HCT116 (cell line): ENCODE measurements at regions not wholly inside any gene's neighbourhood (a gene's known extent, or its start where the extent isn't known, plus 50 kb on each side); places are given as distances from the start of the nearest gene placed in this dataset.

Experiments used
- ATAC-seq: fragments of 200-7000 bp; cut with Tn5 transposase; 2 replicates; pipeline ENCODE4 v1.9.1; 2020; ENCODE audit warnings: mild to moderate bottlenecking, moderate library complexity
- BruUV-seq: library from RNA; stranded (reverse); fragments of 400-500 nt; replicated peaks from 2 replicates; lab custom pipeline; 2021; lab: Mats Ljungman, UMichigan
- CTCF ChIA-PET: fragments of 300-600 bp; sonication (Branson Sonifier 250); formaldehyde crosslinking; loops from one replicate; lab custom pipeline; 2021; ENCODE audit warnings: antibody characterized with exemption; lab: Charles Lee
- POLR2A ChIA-PET: fragments of 300-600, 350-600 bp; sonication (Branson Sonifier 250); formaldehyde crosslinking; loops from one replicate; lab custom pipeline; 2021; ENCODE audit warnings: antibody characterized with exemption; lab: Charles Lee
- RAD21 ChIA-PET, 2 experiments: fragments of 300-600 bp; sonication (Branson Sonifier 250); formaldehyde crosslinking; loops; one replicate each; lab custom pipeline; 2023; ENCODE audit warnings: low total read pairs in 2 of 2; ENCODE audit not compliant: uncharacterized antibody in 2 of 2, unreplicated experiment in 2 of 2, low non-redundant PET in 1 of 2; lab: Charles Lee
- DNase-seq: peaks from one replicate; pipeline ENCODE4 v3.0.0-alpha.2; 2010; ENCODE audit warnings: low read depth, low spot score
- H2AFZ ChIP-seq: fragments of 200-600 bp; shearing (Covaris generic), sonication (generic); 2 replicates; pipeline ENCODE4 v1.6.1; 2017; ENCODE audit warnings: low read depth, mixed run types, mixed read lengths, antibody characterized with exemption, low read length; ENCODE audit not compliant: poor library complexity, severe bottlenecking
- H3K27ac ChIP-seq: 2 replicates; pipeline ENCODE4 v1.5.1; 2012; ENCODE audit warnings: low read depth, low read length
- H3K27me3 ChIP-seq: fragments of 200-600 bp; sonication (generic); 2 replicates; pipeline ENCODE4 v1.6.1; 2016; ENCODE audit warnings: mixed run types, low read length, mixed read lengths; ENCODE audit not compliant: insufficient read depth
- H3K36me3 ChIP-seq, 2 experiments: fragments of 200-500 bp in 1 of 2; fragments of 200-600 bp in 1 of 2; sonication (Bioruptor generic) in 1 of 2; sonication (generic) in 1 of 2; 2 replicates each; pipeline versions ENCODE4 v1.5.1 to v1.6.1; 2014 to 2016; ENCODE audit warnings: low read length in 2 of 2, inconsistent platforms in 1 of 2, mixed read lengths in 1 of 2, mixed run types in 1 of 2; ENCODE audit not compliant: insufficient read depth in 2 of 2, control insufficient read depth in 1 of 2
- H3K4me1 ChIP-seq, 2 experiments: fragments of 200-600 bp in 1 of 2; sonication (generic) in 1 of 2; 2 replicates each; pipeline versions ENCODE4 v1.5.1 to v1.6.1; 2012 to 2017; ENCODE audit warnings: low read length in 2 of 2, inconsistent platforms in 1 of 2, mild to moderate bottlenecking in 1 of 2, mixed read lengths in 1 of 2, mixed run types in 1 of 2, moderate library complexity in 1 of 2; ENCODE audit not compliant: insufficient read depth in 2 of 2, control insufficient read depth in 1 of 2
- H3K4me2 ChIP-seq: fragments of 200-600 bp; sonication (generic); 2 replicates; pipeline ENCODE4 v1.6.1; 2017; ENCODE audit warnings: mixed run types, low read length, mixed read lengths
- H3K4me3 ChIP-seq, 2 experiments: fragments of 200-600 bp in 1 of 2; sonication (generic) in 1 of 2; replicated peaks in 1 of 2; 2 replicates each; pipeline ENCODE4 v1.5.1; 2011 to 2016; ENCODE audit warnings: low read length in 2 of 2, control low read depth in 1 of 2, low read depth in 1 of 2, mild to moderate bottlenecking in 1 of 2, mixed read lengths in 1 of 2, mixed run types in 1 of 2
- H3K79me2 ChIP-seq: fragments of 200-600 bp; sonication (generic); 2 replicates; pipeline ENCODE4 v1.6.1; 2017; ENCODE audit warnings: mild to moderate bottlenecking, mixed run types, low read length, moderate library complexity, mixed read lengths; ENCODE audit not compliant: insufficient read depth
- H3K9ac ChIP-seq: fragments of 200-600 bp; sonication (generic); 2 replicates; pipeline ENCODE4 v1.6.1; 2016; ENCODE audit warnings: low read length, mixed read lengths
- H3K9me2 ChIP-seq: fragments of 200-600 bp; sonication (generic), shearing (Covaris generic); 2 replicates; pipeline ENCODE4 v1.6.1; 2017; ENCODE audit warnings: mixed run types, mild to moderate bottlenecking, moderate library complexity; ENCODE audit not compliant: insufficient read depth
- H3K9me3 ChIP-seq, 2 experiments: fragments of 200-500 bp in 1 of 2; fragments of 200-600 bp in 1 of 2; sonication (Bioruptor generic) in 1 of 2; sonication (generic) in 1 of 2; 2 replicates each; pipeline ENCODE4 v1.6.1; 2014 to 2017; ENCODE audit warnings: low read length in 2 of 2, mixed read lengths in 2 of 2, inconsistent platforms in 1 of 2, low read depth in 1 of 2, mild to moderate bottlenecking in 1 of 2, mixed run types in 1 of 2, moderate library complexity in 1 of 2; ENCODE audit not compliant: control insufficient read depth in 1 of 2, insufficient read depth in 1 of 2
- H4K20me1 ChIP-seq: fragments of 200-600 bp; sonication (generic), shearing (Covaris generic); 2 replicates; pipeline ENCODE4 v1.6.1; 2017; ENCODE audit warnings: mixed run types, mild to moderate bottlenecking, moderate library complexity; ENCODE audit not compliant: insufficient read depth
- CEBPB ChIP-seq: IDR thresholded peaks from 2 replicates; pipeline ENCODE4 v1.6.1; 2012; ENCODE audit warnings: low read depth
- EZH2 ChIP-seq: fragments of 200-600 bp; sonication (generic); IDR thresholded peaks from 2 replicates; pipeline ENCODE4 v1.6.1; 2017; ENCODE audit warnings: antibody characterized with exemption, mixed run types
- FOSL1 ChIP-seq: IDR thresholded peaks from 2 replicates; pipeline ENCODE4 v1.6.1; 2012; ENCODE audit warnings: low read depth
- ZNF274 ChIP-seq: fragments of 200-500 bp; sonication (Bioruptor generic); IDR thresholded peaks from 2 replicates; pipeline ENCODE4 v1.6.1; 2014; ENCODE audit warnings: mild to moderate bottlenecking, low read depth, low read length, inconsistent platforms
- intact Hi-C: fragments of 100-400 bp; cut with micrococcal nuclease; formaldehyde crosslinking; loops from 2 replicates; pipeline ENCODE4 v1.10.0; 2022
- TF ChIP-seq, protein P1 (sequence below): IDR thresholded peaks from 2 replicates; pipeline ENCODE4 v1.6.1; 2012
- TF ChIP-seq, protein P2 (sequence below): IDR thresholded peaks from 2 replicates; pipeline ENCODE4 v1.6.1; 2012; ENCODE audit warnings: low read depth
- TF ChIP-seq, protein P3 (sequence below): IDR thresholded peaks from 2 replicates; pipeline ENCODE4 v1.6.1; 2011; ENCODE audit warnings: mild to moderate bottlenecking, low read length, moderate library complexity; ENCODE audit not compliant: insufficient replicate concordance; ENCODE audit errors: extremely low read depth
- TF ChIP-seq, protein P4 (sequence below), 3 experiments: fragments of 200-600 bp in 1 of 3; sonication (generic) in 1 of 3; IDR thresholded peaks in 2 of 3; conservative IDR thresholded peaks in 1 of 3; 2 replicates each; pipeline ENCODE4 v1.5.1; 2012 to 2017; ENCODE audit warnings: low read depth in 2 of 3, low read length in 2 of 3, antibody characterized with exemption in 1 of 3, borderline replicate concordance in 1 of 3, control low read depth in 1 of 3, mild to moderate bottlenecking in 1 of 3, mixed read lengths in 1 of 3, mixed run types in 1 of 3, moderate library complexity in 1 of 3; ENCODE audit not compliant: insufficient read depth in 1 of 3

DNA sequence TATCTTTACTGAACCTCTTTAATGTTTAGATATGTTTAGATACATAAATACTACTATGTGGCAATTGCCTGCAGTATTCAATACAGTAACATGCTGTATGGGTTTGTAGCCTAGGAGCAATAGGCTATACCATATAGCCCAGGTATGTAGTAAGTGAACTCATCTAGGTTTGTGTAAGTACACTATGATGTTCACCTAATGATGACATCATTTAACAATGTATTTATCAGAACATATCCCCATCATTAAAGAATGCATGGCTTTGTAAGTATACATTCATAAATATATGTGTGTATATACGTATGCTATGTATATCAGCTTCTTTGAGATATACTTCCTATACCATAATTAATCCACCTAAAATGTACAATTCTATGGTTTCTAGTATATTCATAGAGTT lies 631.2 kb upstream of the MAN1A1 start:
- H3K27ac ChIP-seq: no peak overlapping the region
- BruUV-seq: no TSS peak

More for the DNA sequence above, 631.2 kb upstream of the MAN1A1 start:
- Histone ChIP-seq H3K4me2 (no peak overlapping the region), H3K9ac (no peak overlapping the region), H2AFZ (no peak overlapping the region), H3K9me2 (no peaks in the 10 kb centered on the region), H4K20me1 (no peaks in the 10 kb centered on the region), H3K36me3 (no peaks in the 10 kb centered on the region), H3K79me2 (no peaks in the 10 kb centered on the region), H3K9me3 (no peaks in the 10 kb centered on the region), H3K4me1 (no peaks in the 10 kb centered on the region), H3K27me3 (no peaks in the 10 kb centered on the region), H3K4me3 (no peak overlapping the region)
- ChIA-PET CTCF (no interaction called here), RAD21 (no interaction called here), POLR2A (no interaction called here)
- intact Hi-C loops: no loop called here
- TF ChIP-seq, protein P1, sequence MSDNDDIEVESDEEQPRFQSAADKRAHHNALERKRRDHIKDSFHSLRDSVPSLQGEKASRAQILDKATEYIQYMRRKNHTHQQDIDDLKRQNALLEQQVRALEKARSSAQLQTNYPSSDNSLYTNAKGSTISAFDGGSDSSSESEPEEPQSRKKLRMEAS: no peak
- TF ChIP-seq, protein P2, sequence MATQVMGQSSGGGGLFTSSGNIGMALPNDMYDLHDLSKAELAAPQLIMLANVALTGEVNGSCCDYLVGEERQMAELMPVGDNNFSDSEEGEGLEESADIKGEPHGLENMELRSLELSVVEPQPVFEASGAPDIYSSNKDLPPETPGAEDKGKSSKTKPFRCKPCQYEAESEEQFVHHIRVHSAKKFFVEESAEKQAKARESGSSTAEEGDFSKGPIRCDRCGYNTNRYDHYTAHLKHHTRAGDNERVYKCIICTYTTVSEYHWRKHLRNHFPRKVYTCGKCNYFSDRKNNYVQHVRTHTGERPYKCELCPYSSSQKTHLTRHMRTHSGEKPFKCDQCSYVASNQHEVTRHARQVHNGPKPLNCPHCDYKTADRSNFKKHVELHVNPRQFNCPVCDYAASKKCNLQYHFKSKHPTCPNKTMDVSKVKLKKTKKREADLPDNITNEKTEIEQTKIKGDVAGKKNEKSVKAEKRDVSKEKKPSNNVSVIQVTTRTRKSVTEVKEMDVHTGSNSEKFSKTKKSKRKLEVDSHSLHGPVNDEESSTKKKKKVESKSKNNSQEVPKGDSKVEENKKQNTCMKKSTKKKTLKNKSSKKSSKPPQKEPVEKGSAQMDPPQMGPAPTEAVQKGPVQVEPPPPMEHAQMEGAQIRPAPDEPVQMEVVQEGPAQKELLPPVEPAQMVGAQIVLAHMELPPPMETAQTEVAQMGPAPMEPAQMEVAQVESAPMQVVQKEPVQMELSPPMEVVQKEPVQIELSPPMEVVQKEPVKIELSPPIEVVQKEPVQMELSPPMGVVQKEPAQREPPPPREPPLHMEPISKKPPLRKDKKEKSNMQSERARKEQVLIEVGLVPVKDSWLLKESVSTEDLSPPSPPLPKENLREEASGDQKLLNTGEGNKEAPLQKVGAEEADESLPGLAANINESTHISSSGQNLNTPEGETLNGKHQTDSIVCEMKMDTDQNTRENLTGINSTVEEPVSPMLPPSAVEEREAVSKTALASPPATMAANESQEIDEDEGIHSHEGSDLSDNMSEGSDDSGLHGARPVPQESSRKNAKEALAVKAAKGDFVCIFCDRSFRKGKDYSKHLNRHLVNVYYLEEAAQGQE: no peak
- TF ChIP-seq FOSL1 (no peak), EZH2 (no peak), CEBPB (no peak), ZNF274 (no peak)
- TF ChIP-seq, protein P3, sequence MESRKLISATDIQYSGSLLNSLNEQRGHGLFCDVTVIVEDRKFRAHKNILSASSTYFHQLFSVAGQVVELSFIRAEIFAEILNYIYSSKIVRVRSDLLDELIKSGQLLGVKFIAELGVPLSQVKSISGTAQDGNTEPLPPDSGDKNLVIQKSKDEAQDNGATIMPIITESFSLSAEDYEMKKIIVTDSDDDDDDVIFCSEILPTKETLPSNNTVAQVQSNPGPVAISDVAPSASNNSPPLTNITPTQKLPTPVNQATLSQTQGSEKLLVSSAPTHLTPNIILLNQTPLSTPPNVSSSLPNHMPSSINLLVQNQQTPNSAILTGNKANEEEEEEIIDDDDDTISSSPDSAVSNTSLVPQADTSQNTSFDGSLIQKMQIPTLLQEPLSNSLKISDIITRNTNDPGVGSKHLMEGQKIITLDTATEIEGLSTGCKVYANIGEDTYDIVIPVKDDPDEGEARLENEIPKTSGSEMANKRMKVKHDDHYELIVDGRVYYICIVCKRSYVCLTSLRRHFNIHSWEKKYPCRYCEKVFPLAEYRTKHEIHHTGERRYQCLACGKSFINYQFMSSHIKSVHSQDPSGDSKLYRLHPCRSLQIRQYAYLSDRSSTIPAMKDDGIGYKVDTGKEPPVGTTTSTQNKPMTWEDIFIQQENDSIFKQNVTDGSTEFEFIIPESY: no peak
- TF ChIP-seq, protein P4, sequence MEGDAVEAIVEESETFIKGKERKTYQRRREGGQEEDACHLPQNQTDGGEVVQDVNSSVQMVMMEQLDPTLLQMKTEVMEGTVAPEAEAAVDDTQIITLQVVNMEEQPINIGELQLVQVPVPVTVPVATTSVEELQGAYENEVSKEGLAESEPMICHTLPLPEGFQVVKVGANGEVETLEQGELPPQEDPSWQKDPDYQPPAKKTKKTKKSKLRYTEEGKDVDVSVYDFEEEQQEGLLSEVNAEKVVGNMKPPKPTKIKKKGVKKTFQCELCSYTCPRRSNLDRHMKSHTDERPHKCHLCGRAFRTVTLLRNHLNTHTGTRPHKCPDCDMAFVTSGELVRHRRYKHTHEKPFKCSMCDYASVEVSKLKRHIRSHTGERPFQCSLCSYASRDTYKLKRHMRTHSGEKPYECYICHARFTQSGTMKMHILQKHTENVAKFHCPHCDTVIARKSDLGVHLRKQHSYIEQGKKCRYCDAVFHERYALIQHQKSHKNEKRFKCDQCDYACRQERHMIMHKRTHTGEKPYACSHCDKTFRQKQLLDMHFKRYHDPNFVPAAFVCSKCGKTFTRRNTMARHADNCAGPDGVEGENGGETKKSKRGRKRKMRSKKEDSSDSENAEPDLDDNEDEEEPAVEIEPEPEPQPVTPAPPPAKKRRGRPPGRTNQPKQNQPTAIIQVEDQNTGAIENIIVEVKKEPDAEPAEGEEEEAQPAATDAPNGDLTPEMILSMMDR (IDR thresholded peaks at IDR 0.05 in 2 of 3, conservative IDR thresholded peaks at IDR 0.05 in 1 of 3; ENCODE audit: borderline replicate concordance in 1 of 3, insufficient read depth in 1 of 3, low read depth in 2 of 3, low read length in 2 of 3): no peak
- DNase-seq: no peak
- no peak for ATAC-seq
